Femur (tissue), 1 donor: ENCODE measurements at regions not wholly inside any gene's neighbourhood (a gene's known extent, or its start where the extent isn't known, plus 50 kb on each side); places are given as distances from the start of the nearest gene placed in this dataset.
"Not testable (repeated sequence)": the region's sequence is repeated elsewhere in the genome, so short reads cannot be mapped to it uniquely, and the experiment has no call there.

Experiments
- DNase-seq: peaks from one replicate; pipeline ENCODE4 v3.0.0-alpha.2; 2017

DNA sequence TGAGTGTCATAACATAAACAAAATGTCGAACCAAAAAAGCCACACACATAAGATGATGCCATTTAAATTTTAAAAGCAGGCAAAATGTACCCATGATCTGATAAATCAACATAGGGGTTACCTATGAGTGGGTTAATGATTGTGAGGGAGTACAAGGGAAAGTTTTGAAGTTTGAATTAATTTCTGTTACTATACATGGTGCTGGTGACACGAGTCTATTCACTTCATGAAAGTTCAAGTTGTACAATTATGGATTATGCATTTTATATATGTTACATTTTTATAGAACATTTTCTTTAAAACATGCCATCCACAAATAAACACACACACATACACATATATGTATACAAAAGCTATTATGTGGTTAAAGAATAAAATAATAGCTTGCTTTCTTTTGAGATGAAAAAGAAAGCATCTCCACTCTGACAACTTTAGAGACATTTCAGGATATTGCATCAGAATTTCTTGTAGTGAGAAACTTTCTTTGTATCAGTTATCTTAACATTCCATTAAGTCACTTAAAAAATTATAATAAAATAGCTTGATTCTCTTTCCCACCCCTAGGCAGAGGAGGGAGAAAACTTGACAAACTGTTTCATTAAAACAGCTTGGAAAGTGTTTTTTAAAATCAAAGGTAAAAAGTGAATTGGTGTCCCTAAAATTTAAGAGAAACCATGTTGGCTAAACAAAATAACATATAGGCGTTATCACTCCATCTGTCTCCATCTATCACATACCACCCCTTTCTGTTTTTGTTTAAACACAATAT, 891.8 kb upstream of the NDST4 start:
- DNase-seq, result no peak

DNA sequence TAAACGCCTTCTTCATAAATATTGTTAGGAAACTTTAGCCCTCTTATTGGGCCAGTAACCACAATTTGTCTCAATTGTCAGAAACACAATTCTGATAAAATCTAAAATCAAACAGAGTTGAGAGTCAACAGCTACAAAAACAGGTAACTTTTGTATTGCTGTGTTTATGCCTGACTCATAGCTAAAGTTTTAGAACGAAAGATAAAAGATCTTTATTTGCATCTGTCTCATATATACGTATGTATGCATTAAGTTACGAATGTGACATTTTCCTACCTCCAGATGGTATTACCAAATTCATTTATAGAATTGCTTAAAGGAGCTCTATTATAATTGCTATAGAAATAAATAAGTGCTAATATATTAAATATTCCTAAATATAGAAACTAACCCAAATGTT, 887.9 kb upstream of the NDST4 start:
- DNase-seq, result no peak

DNA sequence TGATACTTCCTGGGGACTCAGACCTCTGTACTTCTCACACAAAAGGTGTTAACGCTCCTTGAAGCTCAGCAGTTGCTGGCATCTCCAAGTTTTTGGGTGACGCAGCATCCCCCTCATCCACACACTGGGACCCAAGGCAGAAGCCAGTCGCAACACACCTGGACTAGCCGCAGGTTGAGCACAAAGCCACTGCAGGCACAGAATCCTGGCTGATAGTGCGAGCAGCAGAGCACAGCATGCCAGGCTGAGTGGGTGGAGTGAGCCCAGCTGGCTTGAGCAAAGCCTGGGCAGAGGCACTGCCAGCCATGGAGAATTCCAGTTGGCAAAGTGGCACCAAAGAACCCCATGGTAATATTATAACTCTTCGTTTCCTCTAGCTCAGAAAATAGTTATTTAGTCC, 873.2 kb upstream of the NDST4 start:
- DNase-seq, result no peak

DNA sequence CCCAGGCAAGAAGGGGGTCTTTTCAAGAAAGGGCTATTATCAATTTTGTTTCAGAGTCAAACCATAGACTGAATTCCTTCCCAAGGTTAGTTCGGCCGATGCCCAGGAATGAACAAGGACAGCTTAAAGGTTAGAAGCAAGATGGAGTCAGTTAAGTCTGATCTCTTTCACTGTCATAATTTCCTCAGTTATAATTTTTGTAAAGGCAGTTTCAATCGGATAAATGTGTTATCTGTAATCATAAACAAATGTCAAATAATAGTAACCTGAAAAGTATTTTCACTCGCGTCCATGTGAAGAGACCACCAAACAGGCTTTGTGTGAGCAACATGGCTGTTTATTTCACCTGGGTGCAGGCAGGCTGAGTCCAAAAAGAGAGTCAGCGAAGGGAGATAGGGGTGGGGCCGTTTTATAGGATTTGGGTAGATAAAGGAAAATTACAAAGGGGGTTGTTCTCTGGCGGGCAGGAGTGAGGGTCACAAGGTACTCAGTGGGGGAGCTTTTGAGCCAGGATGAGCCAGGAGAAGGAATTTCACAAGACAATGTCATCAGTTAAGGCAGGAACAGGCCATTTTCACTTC, 862.1 kb upstream of the NDST4 start:
- DNase-seq, result not testable (repeated sequence)

DNA sequence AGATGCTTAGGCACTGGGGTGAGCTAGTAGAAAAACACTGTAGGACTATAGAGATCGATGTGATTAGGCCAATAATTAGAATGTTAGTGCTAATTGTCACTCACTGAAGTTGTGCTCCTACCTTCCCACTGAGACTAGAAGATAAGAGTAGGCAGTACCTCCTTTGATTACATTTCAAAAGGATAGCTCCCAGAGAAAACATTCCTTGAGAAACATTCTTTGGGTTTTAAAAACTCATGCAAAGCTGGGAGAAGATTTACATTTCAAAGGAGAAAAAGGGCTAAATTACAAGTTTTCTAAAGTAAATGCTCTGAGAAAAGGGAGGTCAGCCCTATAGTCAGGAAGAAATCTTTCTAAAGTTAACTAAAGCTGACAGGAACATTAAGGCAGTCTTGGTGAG, 860.3 kb upstream of the NDST4 start:
- no peak for DNase-seq

DNA sequence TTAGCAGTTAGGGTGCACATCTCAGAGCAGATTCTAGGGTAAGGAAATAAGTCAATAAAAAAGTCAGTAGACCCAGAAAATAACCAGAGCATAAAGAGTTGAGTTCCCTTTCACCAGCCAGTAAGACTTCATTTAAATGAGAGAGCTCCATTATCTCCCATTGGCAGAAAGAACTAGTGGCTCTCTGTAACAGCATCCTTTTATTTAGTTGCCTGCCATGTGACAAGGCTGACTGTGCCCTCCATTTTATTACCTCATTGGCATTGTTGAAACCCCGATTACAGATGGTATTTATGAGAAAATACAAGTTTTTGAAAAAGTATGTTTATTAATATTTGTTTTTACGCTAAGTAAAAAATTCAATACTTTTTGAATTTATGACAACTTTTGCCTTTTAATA, 859.5 kb upstream of the NDST4 start:
- no peak for DNase-seq

DNA sequence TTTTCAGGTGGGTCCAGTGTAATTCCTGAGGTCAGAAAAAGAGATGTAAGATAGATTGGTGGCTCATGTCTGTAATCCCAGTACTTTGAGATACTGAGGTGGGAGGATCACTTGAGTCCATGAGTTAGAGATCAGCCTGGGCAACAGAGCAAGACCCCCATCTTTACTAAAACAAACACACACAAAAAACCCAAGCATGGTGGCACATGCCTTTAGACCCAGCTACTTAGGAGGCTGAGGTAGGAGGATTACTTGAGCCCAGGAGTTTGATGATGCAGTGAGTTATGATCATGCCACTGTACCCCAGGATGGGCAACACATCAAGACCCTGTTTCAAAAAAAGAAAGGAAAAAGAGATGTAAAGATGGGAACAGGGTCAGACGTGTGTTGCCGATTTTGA, 857.4 kb upstream of the NDST4 start:
- no peak for DNase-seq

DNA sequence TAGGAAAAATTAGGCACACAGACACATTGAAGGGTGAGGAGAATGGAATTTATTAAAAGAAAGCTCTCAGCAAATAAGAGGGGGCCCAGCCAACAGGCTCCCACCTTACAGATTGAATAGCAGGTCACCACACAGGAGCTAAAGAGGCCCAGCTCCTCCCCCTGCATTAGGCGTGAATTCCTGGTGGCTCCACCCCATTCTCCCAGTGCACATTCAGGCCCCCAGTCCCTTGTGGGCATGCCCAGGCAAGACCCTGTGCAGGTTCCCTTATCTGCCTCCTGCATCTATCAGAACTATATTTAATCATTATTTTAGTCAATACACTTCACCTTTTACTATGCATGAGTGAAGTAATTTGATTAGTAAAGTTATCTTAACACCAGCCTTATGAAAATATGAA, 856.3 kb upstream of the NDST4 start:
- DNase-seq, result no peak

DNA sequence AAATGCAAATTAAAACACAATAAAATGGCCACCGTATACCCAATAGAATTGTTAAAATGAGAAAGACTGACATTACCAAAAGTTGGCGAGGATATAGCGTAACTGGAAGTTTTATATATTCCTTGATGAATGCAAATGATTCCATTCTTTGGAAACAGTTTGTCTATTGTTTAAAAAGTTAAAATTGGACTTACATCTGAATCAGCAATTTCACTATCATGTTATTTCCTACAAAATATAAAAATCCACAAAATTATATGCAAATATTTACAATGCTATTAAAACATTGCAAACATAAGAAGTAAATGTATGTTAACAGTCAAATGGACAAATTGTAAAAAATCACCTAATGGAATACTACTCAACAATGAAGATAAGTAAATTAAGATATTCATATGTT, 852.2 kb upstream of the NDST4 start:
- DNase-seq, result no peak

DNA sequence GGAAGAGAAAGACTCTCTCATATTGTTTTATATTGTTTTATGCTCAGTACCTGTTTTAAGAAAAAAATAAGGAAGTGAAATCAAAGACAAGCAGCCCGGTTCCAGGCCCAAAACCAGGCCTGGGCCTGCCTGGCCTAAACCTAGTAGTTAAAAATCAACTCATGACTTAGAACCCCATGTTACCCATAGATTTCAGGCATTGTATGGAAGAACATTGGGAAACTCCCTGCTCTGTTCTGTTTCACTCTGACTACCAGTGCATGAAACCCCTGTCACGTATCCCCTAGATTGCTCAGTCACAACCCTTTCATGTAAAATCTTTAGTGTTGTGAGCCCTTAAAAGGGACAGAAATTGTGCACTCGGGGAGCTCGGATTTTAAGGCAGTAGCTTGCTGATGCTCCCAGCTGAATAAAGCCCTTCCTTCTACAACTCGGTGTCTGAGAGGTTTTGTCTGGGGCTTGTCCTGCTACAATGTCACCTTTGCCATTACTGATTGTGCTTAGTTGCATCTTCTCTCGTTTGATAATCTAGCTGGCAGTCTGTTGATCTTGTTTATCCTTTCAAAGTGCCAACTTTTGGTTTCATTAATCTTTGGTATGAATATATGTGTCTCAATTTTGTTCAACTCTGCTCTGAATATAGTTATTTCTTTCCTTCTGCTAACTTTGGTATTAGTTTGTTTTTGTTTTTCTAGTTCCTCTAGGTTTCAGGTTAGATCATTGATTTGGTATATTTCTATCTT, 842.8 kb upstream of the NDST4 start:
- DNase-seq, result not testable (repeated sequence)

DNA sequence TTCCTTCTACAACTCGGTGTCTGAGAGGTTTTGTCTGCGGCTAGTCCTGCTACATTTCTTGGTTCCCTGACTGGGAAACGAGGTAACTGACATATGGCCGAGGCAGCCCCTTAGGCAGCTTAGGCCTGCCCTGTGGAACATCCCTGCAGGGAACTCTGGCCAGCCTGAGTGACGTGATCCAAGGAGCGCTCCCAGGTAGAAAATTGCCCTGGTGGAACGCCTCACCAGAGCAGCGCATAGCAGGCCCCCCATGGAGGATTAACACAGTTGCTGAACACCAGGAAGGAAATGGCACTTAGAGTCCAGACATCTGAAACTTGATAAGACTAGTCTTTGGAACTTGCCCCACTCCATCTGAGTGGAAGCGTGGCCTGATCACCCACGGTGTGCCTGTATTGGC, 837.4 kb upstream of the NDST4 start:
- no peak for DNase-seq

DNA sequence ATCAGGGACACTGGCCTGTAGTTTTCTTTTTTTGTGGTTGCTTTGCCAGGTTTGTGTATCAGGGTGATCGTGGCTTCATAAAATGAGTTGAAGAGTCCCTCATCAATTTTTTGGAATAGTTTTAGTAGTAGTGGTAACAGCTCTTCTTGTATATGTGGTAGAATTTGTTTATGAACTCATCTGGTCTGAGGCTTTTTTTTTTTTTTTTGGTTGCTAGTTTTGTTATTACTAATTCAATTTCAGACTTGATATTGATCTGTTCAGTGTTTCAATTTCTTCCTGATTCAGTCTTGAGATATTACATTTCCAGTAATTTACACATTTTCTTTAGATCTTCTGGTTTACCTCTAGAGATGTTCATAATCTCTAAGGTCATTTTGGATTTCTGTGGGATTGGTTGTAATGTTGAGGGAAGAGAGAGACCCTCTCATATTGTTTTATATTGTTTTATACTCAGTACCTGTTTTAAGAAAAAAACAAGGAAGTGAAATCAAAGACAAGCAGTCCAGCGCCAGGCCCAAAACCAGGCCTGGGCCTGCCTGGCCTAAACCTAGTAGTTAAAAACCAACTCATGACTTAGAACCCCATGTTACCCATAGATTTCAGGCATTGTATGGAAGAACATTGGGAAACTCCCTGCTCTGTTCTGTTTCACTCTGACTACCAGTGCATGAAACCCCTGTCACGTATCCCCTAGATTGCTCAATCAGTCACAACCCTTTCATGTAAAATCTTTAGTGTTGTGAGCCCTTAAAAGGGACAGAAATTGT, 836.7 kb upstream of the NDST4 start:
- DNase-seq, result not testable (repeated sequence)

DNA sequence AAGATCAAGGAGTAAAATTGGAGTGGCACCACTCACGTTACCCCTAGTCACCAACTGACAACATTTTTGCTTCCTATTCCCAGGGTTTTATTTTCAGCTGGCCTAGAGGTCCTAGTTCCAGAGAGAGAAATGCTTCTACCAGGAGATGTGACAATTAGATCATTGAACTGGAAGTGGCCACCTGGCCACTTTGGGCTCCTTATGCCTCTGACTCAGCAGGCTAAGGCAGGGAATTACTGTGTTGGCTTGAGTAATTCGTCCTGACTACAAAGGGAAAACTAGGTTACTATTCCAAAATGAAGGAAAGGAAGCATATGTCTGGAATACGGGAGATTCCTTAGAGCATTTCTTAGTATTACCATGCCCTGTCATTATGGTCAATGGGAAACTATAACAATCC, 831.6 kb upstream of the NDST4 start:
- DNase-seq, result no peak

DNA sequence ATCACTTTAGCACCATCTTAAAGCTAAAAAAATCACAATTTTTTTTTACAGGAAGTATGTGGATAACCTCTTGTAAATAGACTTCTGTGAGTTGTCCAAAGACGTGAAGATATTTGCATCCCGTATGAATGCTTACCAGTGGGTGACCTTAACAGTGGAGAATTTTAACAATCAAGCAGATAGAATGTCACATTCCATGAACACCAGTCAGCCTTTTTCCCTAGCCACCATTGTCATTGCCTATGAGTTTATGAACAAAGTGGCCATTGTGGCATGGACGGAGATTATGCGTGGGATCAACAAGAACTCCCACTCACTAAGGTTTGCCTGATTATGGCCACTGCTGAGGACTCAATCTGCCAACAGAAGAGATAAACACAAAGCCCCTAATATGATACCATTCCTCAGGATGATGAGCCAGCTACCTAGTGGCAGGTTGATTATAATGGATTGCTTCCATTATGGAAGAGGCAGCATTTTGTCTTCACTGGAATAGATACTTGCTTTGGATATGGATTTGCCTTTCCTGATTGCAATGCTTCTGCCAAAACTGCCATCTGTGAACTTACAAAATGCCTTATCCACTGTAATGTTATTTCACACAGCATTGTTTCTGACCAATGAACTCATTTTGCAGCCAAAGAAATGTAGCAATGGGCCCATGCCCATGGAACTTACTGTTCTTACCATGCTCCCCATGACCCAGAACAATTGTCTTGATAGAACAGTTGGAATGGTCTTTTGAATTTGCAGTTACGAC, 830.9 kb upstream of the NDST4 start:
- DNase-seq, result no peak

DNA sequence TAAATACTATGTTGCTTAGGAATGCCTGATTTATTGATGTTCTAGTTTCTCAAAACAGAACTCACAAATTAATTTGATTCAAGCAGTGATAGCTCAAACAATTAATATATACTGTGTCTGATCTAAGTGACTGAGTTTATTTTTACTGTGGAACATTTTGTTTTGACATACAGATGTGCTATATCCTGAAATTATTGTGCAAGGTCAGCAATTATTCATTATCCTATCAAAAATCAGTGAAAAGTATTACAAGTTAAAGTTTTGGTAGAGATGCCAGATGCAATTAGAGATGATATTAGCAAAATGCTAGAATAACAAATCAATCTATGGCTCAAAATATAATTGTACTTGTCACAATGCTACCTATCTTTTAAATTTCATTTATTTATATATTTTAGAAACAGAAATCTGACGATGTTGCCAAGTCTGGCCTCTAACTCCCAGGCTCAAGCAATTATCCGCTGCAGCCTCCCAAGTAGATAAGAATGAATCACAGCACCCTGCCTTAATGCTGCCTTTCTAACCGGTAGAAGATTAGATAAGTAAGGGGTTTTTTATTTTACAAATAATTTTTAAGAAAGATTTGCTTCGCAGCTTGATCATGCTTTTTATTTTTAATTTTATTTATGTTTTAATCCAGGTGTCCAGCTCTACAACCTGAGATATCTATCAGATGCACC, 825.5 kb upstream of the NDST4 start:
- no peak for DNase-seq

DNA sequence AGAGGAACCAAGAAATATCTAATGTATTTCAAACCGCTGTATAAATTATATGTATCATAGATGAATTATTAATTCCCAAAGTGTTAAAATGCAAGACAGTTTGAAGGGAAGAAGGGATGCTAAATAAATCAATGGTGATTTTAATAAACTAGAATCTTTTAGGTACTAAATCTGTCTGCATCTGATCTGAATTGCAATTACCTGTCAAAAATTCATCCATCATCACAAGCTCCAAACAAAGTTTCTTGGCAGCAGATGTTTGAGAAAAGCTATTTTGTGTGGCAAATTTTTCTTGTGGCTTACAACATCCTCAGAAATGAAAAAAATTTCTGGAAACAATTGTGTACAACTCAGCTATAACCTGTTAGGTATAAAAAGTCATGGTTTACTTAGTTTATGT, 816.0 kb upstream of the NDST4 start:
- DNase-seq, result no peak

DNA sequence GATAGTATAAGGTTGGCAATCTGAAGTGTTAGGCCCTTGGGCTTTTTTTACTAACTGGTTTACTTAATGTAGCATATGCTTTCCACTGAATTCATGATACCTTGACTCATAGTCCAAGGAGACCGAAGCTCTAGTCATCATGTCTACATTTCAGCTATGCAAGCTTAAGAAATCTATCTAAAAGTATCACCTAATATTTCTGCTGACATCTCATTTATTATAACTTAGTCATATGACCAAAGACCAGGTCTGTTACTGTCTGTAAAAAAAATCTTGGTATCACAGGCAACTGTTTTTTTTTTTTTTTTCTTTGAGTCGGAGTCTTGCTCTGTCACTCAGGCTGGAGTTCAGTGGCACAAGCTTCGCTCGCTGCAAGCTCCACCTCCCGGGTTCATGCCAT, 814.0 kb upstream of the NDST4 start:
- DNase-seq, result no peak

DNA sequence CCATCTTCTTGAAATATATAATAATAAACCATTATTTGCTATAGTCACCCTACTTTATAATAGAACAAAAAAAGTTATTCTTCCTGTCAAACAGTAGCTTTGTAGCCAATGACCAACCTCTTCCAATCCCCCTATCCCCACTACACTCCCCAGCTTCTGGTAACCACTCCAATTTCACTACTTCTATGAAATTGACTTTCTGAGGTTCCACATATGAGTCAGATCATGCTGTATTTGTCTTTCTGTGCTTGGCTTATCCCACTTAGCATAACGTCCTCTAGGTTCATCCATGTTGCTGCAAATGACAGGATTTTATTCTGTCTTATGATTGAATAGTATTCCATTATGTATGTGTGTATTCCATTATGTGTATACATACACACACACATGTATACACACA, 809.7 kb upstream of the NDST4 start:
- DNase-seq, result no peak

DNA sequence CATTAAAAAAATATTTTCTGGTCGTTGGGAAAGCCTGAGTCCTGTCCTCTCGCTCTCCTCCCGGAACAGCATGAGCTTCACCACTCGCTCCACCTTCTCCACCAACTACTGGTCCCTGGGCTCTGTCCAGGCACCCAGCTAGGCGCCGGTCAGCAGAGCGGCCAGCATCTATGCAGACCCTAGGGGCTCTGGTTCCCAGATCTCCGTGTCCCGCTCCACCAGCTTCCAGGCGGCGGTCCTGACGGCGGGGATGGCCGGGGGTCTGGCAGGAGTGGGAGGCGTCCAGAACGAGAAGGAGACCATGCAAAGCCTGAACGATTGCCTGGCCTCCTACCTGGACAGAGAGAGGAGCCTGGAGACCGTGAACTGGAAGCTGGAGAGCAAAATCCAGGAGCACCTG, 807.2 kb upstream of the NDST4 start:
- no peak for DNase-seq

DNA sequence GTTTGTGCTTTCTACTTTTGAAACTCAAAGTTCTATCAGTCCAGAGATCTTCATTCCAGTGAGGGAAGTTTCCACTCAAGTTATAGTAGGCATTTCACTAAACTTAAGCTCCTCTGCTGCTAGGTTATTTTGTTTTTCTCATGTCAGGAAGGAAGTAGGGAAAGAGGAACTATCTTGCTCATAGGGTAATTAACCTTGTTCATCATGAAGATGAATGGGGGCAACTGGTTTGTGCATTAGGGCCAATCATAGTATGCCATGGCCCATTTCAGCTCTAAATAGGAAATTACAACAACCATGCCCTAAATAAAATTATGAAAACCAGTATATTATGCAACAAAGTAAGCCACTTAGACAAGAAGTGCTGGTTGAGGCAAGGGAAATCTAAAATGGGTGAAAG, 804.7 kb upstream of the NDST4 start:
- DNase-seq, result no peak

DNA sequence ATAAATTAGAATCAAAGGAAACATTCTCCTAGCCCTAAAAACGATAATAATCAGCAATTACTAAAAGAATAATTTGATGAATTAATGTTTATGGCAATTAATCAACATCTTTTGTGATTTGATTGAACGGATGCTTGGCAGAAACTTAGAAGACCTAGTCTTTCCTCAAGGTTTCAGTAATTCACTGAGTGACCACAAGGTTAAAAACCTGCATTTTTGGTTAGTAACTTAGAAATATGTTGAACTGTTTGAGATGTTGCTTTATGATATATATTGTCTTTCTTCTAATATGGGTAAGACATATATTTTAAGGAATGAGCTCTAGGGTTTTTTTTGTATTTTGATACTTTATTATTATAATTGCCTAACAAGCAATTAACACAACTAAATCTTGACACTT, 793.0 kb upstream of the NDST4 start:
- no peak for DNase-seq

DNA sequence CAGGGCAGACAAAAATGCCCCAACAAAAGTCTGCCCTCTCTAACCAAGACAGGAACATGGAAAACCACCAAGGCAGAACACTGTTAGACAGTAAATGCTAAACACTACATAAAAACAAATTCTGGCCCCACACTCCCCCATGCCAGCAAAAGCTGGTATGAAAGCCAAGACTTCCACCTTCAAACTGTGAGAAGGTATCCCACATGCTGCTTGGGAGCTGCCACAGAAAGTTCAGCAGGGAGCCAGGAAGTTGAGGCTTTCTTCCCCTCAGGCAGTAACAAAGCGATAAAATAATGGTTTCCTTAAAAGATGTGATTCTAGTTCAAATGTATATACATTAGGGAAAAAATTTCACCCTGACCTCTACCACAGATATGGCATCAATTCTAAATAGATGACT, 770.4 kb upstream of the NDST4 start:
- no peak for DNase-seq
